ENCODE measurements at regions not wholly inside any gene's neighbourhood (a gene's known extent, or its start where the extent isn't known, plus 50 kb on each side); places are given as distances from the start of the nearest gene placed in this dataset.

DNA sequence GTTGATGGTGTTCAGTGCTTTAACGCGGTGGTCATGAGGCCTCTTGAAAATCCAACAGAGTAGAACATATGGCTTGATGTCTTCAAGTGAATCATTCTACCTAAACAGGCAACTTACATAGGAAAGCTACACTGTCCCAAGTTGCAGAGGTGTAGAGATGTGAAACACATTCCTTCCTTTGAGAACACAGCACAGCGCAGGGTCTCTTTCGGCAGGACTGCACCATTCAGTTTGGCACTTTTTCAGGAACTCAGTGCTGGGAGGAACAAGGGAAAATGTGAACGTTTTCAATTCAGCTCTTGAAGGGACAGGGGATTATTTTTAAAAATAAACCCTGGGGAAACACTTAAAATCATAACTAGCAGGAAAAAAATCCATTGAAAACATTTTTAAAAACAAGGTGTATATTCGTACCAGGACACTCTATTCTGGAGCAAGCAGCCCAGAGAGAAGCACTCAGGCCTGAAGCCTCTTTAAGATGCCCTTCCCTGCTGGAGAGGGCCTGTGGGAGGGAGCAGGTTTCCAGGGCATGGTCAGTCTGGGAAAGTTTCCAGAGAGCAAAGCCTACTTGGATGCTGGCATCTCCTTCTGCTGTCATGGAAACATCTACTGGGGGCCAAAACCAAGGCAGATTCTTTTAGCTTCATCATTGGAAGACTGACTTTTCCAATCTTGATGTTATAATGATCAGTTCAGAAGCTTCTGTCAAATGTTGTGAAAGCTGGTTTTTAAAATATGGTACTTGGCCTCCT, 60.4 kb upstream of the NPVF start:
- no peak for DNase-seq
- intact Hi-C loops (cut with micrococcal nuclease), result no loop called here

DNA sequence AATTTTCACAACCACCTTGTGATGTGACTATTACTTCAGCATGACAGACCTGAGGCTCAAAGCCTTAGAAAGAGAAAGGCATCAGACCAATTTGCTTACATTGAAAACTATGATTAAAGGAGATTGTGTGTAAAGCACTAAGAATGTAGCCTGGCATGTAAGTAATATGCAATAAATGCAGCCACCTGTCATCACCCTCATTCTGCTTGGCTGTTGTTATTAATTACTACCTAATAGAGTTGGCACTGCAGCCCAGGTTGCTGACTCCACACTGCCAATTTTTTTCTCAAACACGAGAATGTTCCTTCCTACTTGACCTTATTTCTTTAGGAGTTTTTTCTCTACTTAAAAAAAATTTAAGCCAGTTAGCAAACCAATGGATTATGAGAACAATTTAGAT, 61.2 kb upstream of the NPVF start:
- no peak for DNase-seq
- H3K27ac ChIP-seq (replicated peaks), result no peak overlapping the region
- intact Hi-C loops (cut with micrococcal nuclease), result no loop called here
- no peaks in the 10 kb centered on the region for H3K9me3 ChIP-seq (replicated peaks)
- H3K36me3 ChIP-seq, result no peaks in the 10 kb centered on the region
- H3K27me3 ChIP-seq (ENCODE audit: low read depth), result peaks cover 12% of the 10 kb centered on the region
- TF ChIP-seq, protein P1, sequence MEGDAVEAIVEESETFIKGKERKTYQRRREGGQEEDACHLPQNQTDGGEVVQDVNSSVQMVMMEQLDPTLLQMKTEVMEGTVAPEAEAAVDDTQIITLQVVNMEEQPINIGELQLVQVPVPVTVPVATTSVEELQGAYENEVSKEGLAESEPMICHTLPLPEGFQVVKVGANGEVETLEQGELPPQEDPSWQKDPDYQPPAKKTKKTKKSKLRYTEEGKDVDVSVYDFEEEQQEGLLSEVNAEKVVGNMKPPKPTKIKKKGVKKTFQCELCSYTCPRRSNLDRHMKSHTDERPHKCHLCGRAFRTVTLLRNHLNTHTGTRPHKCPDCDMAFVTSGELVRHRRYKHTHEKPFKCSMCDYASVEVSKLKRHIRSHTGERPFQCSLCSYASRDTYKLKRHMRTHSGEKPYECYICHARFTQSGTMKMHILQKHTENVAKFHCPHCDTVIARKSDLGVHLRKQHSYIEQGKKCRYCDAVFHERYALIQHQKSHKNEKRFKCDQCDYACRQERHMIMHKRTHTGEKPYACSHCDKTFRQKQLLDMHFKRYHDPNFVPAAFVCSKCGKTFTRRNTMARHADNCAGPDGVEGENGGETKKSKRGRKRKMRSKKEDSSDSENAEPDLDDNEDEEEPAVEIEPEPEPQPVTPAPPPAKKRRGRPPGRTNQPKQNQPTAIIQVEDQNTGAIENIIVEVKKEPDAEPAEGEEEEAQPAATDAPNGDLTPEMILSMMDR (IDR thresholded peaks at IDR 0.05; ENCODE audit: borderline replicate concordance), result no peak
- H3K4me1 ChIP-seq, result no peaks in the 10 kb centered on the region
- no peak overlapping the region for H3K4me3 ChIP-seq

More for the DNA sequence above, 60.4 kb upstream of the NPVF start:
- H3K4me1 ChIP-seq, result no peaks in the 10 kb centered on the region
- H3K36me3 ChIP-seq, result no peaks in the 10 kb centered on the region
- H3K27me3 ChIP-seq (ENCODE audit: low read depth), result peaks cover 12% of the 10 kb centered on the region
- TF ChIP-seq, protein P1 (IDR thresholded peaks at IDR 0.05; ENCODE audit: borderline replicate concordance), result no peak
- H3K4me3 ChIP-seq, result no peak overlapping the region
- H3K27ac ChIP-seq (replicated peaks), result no peak overlapping the region
- H3K9me3 ChIP-seq (replicated peaks), result no peaks in the 10 kb centered on the region

DNA sequence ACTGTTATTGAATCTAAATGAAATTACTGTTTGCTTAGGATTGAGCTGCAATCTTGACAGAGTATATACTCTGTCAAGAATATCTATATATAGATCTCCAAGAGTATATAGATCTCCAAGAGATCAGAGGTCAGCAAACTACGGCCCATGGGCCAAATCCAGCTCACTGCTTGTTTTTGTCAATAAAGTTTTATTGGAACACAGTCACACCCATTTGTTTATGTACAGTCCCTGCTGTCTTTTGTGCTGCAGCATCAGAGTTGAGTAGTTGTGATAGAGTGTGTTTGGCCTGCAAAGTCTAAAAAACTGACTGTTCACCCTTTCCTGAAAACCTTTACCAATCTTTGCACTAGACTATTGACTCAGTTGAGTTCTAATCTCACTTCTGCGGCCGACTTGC, 66.3 kb upstream of the NPVF start:
- Histone ChIP-seq H3K9me3 (replicated peaks) (no peaks in the 10 kb centered on the region), H3K27ac (replicated peaks) (no peak overlapping the region), H3K36me3 (no peaks in the 10 kb centered on the region), H3K4me3 (no peak overlapping the region), H3K27me3 (ENCODE audit: low read depth) (no peaks in the 10 kb centered on the region), H3K4me1 (no peaks in the 10 kb centered on the region)
- no peak for DNase-seq
- TF ChIP-seq, protein P1 (IDR thresholded peaks at IDR 0.05; ENCODE audit: borderline replicate concordance), result no peak
- intact Hi-C loops (cut with micrococcal nuclease), result no loop called here

DNA sequence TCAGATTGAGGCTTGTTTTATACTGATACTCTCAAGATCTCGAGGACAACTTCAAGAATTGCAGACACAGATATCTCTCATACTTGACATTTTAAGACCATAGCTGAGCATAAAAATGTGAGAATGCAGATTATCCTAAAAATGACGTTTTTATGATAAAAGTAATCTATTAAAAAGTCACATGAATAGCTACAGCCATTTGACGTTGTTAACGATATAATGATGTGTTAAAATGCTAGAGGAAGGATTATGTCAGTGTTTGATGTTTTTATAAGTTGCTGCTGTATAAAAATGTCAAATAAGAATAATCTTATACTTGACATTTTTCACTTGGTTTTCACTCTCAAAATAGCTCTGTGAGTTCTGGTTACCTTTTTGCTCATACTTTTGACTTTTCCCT, 67.1 kb upstream of the NPVF start:
- H3K27me3 ChIP-seq (ENCODE audit: low read depth), result no peaks in the 10 kb centered on the region
- no peak overlapping the region for H3K27ac ChIP-seq (replicated peaks)
- H3K9me3 ChIP-seq (replicated peaks), result no peaks in the 10 kb centered on the region
- H3K4me3 ChIP-seq, result no peak overlapping the region
- no peaks in the 10 kb centered on the region for H3K36me3 ChIP-seq
- intact Hi-C loops (cut with micrococcal nuclease), result no loop called here
- DNase-seq, result no peak
- H3K4me1 ChIP-seq, result no peaks in the 10 kb centered on the region
- TF ChIP-seq, protein P1 (IDR thresholded peaks at IDR 0.05; ENCODE audit: borderline replicate concordance), result no peak

DNA sequence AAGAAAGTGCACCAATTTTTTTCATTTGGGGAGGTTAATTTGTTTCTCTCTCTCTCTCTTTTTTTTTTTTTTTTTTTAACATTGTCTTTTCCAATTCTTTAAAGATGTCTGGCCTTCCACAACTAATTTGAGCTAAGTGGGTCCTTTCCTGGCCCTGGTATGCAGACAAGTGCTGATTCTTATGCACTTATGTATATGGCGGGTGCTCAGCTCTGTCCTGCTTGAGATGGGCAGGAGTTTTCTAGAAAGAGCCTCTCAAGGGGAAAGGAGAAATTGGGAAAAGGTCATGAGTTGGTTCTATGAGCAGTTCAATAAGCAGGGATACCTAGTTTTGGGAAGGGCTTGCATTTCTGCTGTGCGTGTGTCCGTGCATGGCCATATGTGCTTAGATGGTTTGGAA, 67.8 kb upstream of the NPVF start:
- H3K27me3 ChIP-seq (ENCODE audit: low read depth), result no peaks in the 10 kb centered on the region
- H3K4me1 ChIP-seq, result no peaks in the 10 kb centered on the region
- TF ChIP-seq, protein P1 (IDR thresholded peaks at IDR 0.05; ENCODE audit: borderline replicate concordance), result no peak
- H3K36me3 ChIP-seq, result no peaks in the 10 kb centered on the region
- intact Hi-C loops (cut with micrococcal nuclease), result no loop called here
- DNase-seq, result no peak
- H3K9me3 ChIP-seq (replicated peaks), result no peaks in the 10 kb centered on the region
- H3K4me3 ChIP-seq, result no peak overlapping the region
- H3K27ac ChIP-seq (replicated peaks), result no peak overlapping the region

All from left ventricle myocardium inferior (tissue), 1 donor.